ENCODE measurements at regions not wholly inside any gene's neighbourhood (a gene's known extent, or its start where the extent isn't known, plus 50 kb on each side); places are given as distances from the start of the nearest gene placed in this dataset.

DNA sequence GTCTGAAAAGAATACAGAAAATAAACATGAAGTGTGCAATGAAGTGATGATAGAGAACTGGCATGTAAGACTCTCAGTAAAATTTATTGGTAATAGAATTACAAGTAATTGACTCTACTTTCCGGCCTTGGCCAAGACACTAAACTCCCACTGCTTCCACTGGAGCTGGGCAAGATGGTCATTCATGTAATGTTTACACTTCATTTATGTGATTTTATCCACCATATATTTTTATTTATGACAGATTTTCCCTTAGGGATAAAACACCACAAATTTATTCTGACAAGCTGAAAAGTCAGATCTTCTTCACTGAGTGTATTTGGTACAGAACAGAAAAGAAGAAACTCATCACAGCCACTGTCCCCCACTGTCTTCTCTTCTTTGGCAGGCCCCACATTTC, 191.9 kb downstream of the SLC39A8 start:
- Histone ChIP-seq H3K9ac (ENCODE audit: low read length) (no peak overlapping the region), H3K9me3 (ENCODE audit: low read length) (no peaks in the 10 kb centered on the region), H3K36me3 (ENCODE audit: low read depth, low read length) (no peaks in the 10 kb centered on the region), H3K4me3 (ENCODE audit: low read length) (no peak overlapping the region), H3K9me2 (replicated peaks; ENCODE audit: low read length) (no peaks in the 10 kb centered on the region), H4K20me1 (ENCODE audit: low read length) (no peaks in the 10 kb centered on the region), H3K79me2 (ENCODE audit: low read length) (no peaks in the 10 kb centered on the region), H3K4me1 (ENCODE audit: insufficient read depth, low read length) (no peaks in the 10 kb centered on the region), H3K27me3 (ENCODE audit: low read length) (no peaks in the 10 kb centered on the region), H3F3A (ENCODE audit: low read length, unreplicated experiment) (no peaks in the 10 kb centered on the region), H3K27ac (ENCODE audit: low read length) (no peak overlapping the region), H2AFZ (ENCODE audit: low read length) (no peak overlapping the region), H3K4me2 (ENCODE audit: low read length) (no peak overlapping the region)
- ChIA-PET POLR2A (ENCODE audit: unreplicated experiment) (no interaction called here), CTCF (no interaction called here)
- ATAC-seq = no peak
- intact Hi-C loops (cut with micrococcal nuclease) = no loop called here
- no peak for TF ChIP-seq EZH2 (IDR thresholded peaks at IDR 0.05; ENCODE audit: low read length, unreplicated experiment)
- TF ChIP-seq, protein P1, sequence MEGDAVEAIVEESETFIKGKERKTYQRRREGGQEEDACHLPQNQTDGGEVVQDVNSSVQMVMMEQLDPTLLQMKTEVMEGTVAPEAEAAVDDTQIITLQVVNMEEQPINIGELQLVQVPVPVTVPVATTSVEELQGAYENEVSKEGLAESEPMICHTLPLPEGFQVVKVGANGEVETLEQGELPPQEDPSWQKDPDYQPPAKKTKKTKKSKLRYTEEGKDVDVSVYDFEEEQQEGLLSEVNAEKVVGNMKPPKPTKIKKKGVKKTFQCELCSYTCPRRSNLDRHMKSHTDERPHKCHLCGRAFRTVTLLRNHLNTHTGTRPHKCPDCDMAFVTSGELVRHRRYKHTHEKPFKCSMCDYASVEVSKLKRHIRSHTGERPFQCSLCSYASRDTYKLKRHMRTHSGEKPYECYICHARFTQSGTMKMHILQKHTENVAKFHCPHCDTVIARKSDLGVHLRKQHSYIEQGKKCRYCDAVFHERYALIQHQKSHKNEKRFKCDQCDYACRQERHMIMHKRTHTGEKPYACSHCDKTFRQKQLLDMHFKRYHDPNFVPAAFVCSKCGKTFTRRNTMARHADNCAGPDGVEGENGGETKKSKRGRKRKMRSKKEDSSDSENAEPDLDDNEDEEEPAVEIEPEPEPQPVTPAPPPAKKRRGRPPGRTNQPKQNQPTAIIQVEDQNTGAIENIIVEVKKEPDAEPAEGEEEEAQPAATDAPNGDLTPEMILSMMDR (conservative IDR thresholded peaks at IDR 0.05; ENCODE audit: low read depth, low read length) = no peak
- BruUV-seq (replicated peaks) = no TSS peak
- DNase-seq = no peak

DNA sequence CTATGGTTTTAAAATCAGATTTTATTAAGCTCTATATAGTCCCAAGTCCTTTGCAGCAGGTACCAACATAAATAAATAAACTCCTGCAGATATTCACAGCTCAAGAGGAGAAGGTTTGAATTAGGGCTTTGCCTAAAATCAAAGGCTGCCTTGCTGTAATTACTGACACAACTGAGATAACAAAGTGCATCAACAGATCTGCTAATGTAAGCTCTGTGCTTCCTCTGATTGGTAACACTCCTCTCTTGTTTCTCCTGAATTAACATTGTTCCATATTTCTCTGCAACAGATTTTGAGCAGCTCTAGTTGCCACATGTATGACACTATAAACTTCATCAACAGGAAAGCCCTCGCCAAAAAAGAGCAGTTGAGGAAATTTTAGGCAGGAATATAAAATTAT, 193.6 kb downstream of the SLC39A8 start:
- CTCF ChIA-PET = no interaction called here
- H3K4me2 ChIP-seq (ENCODE audit: low read length) = no peak overlapping the region
- H3K27ac ChIP-seq (ENCODE audit: low read length) = no peak overlapping the region
- POLR2A ChIA-PET (ENCODE audit: unreplicated experiment) = no interaction called here
- H3K9ac ChIP-seq (ENCODE audit: low read length) = no peak overlapping the region
- H3K4me3 ChIP-seq (ENCODE audit: low read length) = no peak overlapping the region
- no peaks in the 10 kb centered on the region for H3K36me3 ChIP-seq (ENCODE audit: low read depth, low read length)
- H3K9me2 ChIP-seq (replicated peaks; ENCODE audit: low read length) = no peaks in the 10 kb centered on the region
- TF ChIP-seq, protein P1 (conservative IDR thresholded peaks at IDR 0.05; ENCODE audit: low read depth, low read length) = no peak
- TF ChIP-seq EZH2 (IDR thresholded peaks at IDR 0.05; ENCODE audit: low read length, unreplicated experiment) = no peak
- no peak for TF ChIP-seq EZH2phosphoT487 (IDR thresholded peaks at IDR 0.05; ENCODE audit: borderline replicate concordance, low read length)
- ATAC-seq (no peak), DNase-seq (no peak)
- no peaks in the 10 kb centered on the region for H3K4me1 ChIP-seq (ENCODE audit: insufficient read depth, low read length)
- H3K27me3 ChIP-seq (ENCODE audit: low read length) = no peaks in the 10 kb centered on the region
- no peak overlapping the region for H2AFZ ChIP-seq (ENCODE audit: low read length)
- no peaks in the 10 kb centered on the region for H4K20me1 ChIP-seq (ENCODE audit: low read length)
- intact Hi-C loops (cut with micrococcal nuclease) = no loop called here
- BruUV-seq (replicated peaks) = no TSS peak
- H3K79me2 ChIP-seq (ENCODE audit: low read length) = no peaks in the 10 kb centered on the region
- H3F3A ChIP-seq (ENCODE audit: low read length, unreplicated experiment) = no peaks in the 10 kb centered on the region
- H3K9me3 ChIP-seq (ENCODE audit: low read length) = no peaks in the 10 kb centered on the region

DNA sequence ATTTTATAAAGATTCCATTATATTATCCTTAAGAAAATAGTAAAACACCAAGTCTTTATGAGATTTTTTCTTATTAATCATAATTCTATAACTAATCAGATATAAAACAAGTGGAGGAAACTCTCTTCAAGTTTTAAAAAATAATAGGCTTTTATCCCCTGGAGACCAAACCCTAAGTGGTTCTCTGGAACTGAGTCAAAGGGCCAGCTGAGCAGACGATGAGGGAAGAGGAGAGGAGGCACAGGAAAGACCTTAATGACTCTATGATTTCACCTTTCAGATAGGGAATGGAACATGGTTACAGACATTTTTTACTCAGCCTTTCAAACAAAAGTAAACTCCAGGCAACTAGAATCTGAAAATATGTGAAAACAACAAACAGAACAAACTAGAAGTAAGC, 201.8 kb downstream of the SLC39A8 start:
- Histone ChIP-seq H2AFZ (ENCODE audit: low read length) (no peak overlapping the region), H3K9ac (ENCODE audit: low read length) (no peak overlapping the region), H3K36me3 (ENCODE audit: low read depth, low read length) (no peaks in the 10 kb centered on the region), H3K27me3 (ENCODE audit: low read length) (no peaks in the 10 kb centered on the region), H3K4me3 (ENCODE audit: low read length) (no peak overlapping the region), H4K20me1 (ENCODE audit: low read length) (no peaks in the 10 kb centered on the region), H3K9me2 (replicated peaks; ENCODE audit: low read length) (no peaks in the 10 kb centered on the region), H3K4me1 (ENCODE audit: insufficient read depth, low read length) (peaks cover 20% of the 10 kb centered on the region), H3K79me2 (ENCODE audit: low read length) (no peaks in the 10 kb centered on the region), H3F3A (ENCODE audit: low read length, unreplicated experiment) (peaks cover 4% of the 10 kb centered on the region), H3K9me3 (ENCODE audit: low read length) (no peaks in the 10 kb centered on the region), H3K27ac (ENCODE audit: low read length) (no peak overlapping the region), H3K4me2 (ENCODE audit: low read length) (no peak overlapping the region)
- TF ChIP-seq EZH2 (IDR thresholded peaks at IDR 0.05; ENCODE audit: low read length, unreplicated experiment) (no peak), EZH2phosphoT487 (IDR thresholded peaks at IDR 0.05; ENCODE audit: borderline replicate concordance, low read length) (no peak)
- TF ChIP-seq, protein P1 (conservative IDR thresholded peaks at IDR 0.05; ENCODE audit: low read depth, low read length) = no peak
- no peak for ATAC-seq
- ChIA-PET POLR2A (ENCODE audit: unreplicated experiment) (no interaction called here), CTCF (no interaction called here)
- DNase-seq = no peak
- no TSS peak for BruUV-seq (replicated peaks)
- intact Hi-C loops (cut with micrococcal nuclease) = no loop called here

Measured in PC-3 (cell line).